HG03354 (cell line): ENCODE measurements at regions not wholly inside any gene's neighbourhood (a gene's known extent, or its start where the extent isn't known, plus 50 kb on each side); places are given as distances from the start of the nearest gene placed in this dataset.

Source experiments
- ATAC-seq: cut with Tn5 transposase; IDR thresholded peaks from one replicate; pipeline ENCODE4 v1.9.1; 2021; ENCODE audit warnings: mild to moderate bottlenecking; ENCODE audit not compliant: unreplicated experiment, poor library complexity, severe bottlenecking

DNA sequence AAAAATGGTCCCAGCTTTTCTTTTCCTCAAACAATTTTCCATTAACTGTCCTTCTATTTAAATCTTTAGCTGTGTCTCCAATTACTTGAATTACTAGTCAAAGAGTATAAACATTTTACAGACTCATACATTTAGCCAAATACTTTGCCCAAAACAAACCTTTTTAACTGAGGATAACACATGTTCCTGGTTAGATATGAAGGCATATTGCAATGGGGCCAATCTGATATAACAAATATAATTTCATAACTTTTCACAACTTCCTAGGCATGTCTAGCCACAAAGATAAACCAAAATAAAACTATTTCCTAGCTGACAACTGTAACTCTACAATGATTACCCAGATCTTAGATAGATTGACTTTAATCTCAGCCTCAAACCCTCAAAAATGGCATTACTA, 247.5 kb upstream of the ZNF521 start:
- ATAC-seq: no peak

DNA sequence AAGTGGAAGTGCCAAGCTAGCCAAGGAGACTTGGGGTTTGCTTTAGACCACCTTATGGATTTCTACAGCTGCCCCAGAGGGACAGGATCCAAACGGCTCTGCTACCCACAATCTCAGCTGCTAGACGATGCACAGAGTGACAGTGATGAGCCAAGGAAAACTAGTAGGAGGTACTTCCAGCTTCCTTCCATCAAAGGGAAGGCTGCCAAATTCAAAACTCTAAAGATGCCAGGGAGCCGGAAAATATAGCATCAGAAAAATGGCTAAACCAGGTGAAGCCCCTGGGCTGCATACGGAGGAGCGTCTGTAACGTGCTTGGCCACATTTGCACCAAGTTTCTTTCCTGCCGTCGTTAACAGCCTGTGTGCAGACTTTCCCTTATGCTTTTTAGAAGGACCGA, 245.5 kb upstream of the ZNF521 start:
- ATAC-seq: no peak

DNA sequence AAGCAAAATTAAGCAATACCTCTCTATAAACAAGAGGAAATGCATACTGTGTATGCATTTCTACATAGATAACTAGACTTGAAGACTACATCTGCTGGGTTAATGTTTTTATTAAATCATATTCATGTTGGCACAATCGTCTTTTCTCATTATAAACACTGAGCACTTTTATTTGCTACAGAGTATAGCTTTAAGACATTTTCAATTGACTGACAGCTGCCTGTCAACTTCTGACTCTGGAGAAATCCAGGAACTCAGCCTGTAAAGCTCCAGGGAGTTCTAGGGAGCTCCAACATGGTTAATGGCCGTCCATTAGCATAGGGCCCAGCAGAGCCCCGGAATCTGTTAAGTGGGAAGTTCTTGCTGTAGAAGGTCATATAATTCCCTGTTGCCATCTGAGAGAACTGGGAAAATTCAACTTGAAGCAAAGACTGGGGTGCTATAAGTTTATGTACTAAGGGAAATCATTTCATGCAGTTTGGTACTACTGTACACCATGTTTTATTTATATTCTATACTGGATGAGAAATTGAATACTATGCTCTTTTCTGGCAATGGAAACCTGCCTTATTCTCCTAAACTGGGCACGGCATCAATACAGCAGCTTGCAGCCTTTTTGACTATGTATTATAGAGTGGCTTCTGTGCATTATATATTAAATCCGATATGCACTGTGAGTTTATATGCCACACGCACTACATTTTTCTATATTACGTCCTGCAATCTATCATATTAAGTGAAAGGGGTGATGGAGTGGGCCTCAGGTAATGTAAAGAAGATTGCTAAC, 243.5 kb upstream of the ZNF521 start:
- ATAC-seq: no peak

DNA sequence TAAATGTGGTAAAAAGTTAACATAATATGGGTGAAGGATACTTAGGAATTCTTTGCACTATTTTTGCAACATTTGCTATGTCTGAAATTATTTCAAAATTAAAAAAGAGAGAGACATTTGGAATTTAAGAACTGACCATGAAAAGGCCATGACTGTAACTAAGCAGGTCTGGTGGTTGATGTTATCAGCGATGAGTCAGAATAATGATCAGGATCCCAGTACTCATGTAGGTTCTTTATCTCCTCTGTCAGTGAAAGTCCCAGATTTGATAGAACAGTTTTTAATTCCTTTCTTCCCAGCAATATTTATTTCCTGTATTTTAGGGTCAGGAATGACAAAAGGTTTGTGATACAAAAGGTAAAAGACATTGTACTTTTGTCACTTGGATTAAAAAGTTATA, 242.4 kb upstream of the ZNF521 start:
- ATAC-seq: no peak

DNA sequence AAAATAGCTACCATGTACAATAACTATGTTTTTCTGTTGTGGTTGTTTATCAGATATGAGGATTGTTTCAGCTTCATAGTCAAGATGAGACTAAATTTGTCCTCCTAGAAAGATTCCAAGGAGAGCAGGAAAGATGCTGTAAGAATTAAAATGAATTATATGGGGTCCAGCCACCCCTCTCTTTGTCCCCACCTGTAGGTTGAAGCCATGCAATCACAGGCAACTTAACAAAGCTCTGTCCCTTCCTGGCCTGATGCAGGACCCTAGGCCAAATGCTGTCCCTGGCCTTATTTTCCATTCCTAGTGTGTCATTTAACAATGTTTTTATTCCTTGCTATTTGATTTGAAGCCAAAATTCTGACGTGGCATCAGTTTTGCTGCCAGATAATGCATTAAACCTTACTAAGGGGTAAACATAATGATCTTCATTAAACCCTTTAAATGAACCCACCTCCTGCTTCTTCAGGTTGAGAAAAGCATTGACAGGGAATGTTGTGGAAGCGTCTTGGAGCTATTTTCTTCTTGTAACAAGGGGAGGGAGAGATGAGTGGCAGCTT, 240.9 kb upstream of the ZNF521 start:
- ATAC-seq: no peak

DNA sequence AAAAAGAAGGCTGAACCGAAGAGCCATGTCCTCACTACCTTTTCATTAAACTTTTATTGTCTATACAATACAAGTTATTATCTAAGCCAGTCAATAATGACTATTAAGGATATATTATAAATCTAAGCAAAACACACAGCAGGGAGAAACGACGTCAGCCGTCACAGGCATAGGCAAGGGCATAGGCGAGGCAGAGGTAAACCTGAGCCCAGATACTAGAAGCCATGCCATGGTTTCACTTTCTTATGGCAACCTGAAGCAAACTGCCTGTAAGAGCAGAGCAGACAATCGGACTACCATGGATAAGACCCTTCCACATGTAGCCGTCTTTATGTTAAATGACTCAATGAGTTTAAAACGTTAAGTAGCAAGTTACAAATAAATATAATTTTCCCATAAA, 238.5 kb upstream of the ZNF521 start:
- ATAC-seq: no peak

DNA sequence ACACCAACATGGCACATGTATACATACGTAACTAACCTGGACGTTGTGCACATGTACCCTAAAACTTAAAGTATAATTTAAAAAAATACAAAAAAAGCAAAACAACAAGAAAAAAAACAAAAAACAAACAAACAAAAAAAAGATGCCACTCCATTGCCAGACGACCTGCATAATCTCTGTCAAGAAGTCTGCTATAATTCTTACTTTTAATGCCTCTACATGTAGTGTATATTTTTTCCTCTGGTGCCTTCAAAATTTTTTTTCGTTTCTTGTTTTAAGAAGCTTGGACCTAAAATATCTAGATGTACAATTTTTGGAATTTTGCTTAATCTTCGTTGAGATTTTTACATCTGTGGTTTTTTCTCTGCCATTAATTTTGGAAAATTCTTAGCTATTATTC, 235.6 kb upstream of the ZNF521 start:
- no peak for ATAC-seq

DNA sequence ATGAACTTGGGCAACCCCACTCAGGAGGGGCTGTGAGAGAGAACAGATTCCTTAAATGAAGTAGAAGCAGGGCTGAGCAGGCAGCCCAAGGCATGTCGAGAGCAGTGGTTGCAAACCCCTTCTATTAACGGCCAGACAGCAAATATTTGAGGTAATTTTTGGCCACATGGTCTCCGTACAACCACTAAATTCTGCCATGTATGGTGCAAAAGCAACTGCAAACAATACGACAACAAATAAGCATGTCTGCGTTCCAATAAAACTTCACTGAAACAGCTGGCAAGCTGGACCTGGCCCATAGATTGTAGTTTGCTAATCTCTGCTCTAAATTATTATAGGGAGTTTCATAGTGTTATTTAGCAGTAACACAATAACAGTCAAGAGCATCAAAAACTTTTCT, 217.0 kb upstream of the ZNF521 start:
- ATAC-seq: no peak

DNA sequence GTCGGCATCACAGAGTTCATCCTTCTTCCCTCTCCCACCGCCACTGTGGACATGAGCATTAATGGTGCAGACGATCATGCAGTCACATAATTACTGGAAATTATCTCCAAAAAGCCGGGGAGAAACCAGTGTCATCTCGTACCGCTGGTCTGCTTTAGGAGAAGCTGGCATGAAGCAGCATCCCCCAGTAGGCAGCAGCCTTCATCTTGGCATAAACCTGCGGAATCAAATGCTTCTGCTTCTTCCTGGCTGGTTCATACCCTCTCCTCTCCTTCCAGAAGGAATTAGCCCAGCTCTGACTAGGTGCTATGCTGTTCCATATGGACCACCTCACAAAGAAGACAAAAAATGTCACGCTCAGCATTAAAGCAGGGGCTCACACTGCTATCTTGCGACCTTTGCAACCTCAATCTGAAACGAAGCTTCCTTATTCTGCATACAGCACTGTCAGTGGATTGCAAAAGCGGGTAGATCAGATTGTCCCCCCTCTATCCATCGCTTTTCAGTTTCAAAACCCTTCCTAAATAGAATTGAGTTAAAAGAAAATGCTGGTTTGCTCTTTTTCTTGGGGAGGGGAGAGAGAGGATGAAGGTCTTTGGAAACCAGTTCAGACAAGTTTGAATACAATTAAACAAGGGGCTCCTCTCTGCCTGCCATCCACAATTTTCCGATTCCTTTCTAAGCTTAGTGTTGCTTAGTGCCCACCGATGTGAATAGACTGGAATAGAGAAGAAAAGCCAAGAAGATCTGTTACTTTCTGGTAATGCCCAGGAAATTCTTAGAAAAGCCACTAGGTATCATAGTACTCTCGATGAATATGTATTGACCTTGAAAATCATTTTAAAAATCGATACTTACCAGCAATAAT, 212.1 kb upstream of the ZNF521 start:
- no peak for ATAC-seq

DNA sequence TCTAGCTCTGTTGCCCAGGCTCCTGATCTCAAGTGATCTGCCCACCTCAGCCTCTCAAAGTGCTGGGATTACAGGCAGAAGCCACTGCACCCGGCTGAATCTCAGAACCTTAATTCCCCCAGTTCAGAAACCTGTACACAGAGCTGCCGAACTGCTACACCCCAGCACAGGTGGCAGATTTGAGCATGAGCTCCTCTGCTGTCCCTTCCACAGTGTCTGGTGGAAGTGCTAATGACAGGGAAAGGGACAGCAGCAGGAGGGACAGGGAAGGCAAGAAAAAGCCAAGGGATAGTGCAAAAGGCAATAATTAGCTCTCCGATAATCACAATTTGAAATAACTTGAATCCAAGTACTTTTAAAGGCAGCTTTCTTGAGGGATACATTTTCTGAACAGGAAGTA, 211.4 kb upstream of the ZNF521 start:
- no peak for ATAC-seq

DNA sequence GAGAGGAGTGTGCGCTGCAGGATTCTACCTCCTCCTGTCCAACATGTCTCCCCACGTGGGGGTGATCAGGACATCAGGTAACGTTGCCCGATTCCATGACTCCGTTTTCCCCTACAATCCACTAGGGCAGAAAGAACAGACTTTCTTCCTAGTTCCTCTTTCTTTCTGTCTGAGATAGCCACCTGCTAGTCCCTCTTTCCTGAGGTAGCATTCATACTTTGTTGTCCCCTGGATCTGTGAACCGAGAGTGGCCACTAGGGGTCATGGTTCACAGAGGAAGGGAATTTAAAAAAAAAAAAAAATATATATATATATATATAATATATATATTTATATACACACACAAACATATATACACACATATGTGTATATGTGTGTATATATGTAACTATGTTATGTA, 210.0 kb upstream of the ZNF521 start:
- ATAC-seq: no peak

DNA sequence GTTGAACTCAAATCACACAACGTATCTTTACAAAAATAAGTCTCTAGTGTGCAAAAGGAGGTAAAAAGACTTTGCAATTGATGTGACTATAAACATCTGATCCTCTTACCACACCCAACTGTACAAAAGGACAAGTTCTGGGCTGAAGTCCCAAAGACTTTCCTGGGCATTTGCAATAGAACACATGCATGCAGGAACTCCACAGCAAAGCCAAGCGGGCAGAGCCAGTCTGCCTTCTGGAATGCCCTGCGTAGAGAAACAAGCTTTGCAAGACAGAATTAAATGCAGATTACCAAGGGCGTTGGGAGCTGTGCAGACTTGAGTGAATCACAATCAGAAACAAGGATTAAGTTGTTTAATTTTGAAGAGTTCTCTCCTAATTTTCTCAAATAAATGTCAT, 208.4 kb upstream of the ZNF521 start:
- no peak for ATAC-seq

DNA sequence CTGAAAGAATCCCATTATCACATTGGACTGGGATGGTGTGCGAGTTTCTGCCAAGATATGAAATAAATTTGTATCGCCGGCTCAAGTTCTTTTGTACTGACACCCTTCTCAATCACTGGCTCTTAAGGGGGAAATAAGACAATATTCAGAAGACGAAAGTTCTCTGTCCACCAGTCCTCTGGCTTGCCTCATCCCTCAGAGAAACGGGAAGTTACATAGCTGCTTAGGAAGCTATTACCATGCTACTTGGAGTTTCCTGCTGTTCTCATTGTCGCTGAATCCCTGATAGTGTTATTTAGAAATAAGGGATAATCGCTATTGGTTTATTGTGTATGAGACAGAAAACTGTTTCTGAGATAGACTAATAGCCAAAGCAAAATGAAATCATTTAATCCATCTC, 205.0 kb upstream of the ZNF521 start:
- no peak for ATAC-seq

DNA sequence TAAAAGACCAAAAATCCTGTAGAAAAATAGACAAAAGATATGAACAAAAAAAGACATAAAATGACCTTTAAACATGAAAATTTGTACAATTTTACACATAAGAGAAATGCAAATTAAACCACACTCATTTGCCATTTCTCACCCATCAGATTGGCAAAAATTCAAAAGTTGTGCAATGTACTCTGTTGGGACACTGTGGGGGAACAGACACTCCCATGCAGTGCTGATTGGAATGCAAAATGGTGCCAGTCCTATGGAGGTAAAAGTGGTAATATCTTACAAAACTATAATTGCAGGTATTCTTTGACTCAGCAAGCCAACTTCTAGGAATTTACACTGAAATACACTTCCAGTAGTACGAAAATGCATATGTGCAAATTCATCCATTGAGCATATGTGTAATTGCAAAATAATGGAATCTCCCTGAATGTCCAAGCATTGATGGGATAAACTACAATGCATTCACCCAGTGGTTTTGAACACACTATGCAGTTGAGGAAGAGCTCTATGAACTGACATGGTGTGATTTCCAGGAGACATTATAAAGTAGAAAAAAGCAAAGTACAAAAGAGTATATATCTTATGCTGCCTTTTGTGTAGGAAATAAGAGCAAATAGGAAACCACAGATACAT, 201.8 kb upstream of the ZNF521 start:
- no peak for ATAC-seq

DNA sequence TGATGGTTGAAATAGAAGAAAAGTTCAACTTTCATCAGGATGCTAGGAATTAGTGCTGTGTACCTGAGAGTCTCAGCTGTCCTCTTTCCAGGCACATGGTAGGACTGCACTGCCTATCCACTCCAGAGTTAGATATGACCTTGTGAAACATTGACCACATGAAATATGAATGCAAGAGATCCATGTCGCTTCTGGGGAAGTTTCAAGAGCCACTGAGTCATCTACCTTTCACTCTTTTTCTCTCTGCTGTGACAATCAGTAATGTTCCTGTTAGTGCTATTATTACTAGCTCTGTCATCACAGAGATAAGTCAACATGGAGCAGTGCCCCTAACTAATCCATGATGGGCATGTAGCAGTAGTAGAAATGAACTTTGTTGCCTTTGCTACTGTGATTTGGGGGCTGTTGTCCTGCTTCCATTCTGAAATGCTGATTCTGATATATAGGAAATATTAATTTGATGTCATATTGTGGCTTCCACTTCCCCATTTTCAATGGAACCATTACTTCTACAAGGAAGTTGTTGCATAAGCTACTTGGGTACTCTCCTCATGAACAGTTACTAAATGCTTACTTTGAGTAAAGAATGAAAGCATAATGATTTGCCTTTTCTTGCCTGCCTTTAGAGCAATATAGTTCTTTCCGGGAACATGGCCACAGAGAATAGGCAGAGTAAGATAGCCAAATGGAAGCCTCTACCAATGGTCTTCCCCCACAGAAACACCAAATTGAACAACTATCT, 192.8 kb upstream of the ZNF521 start:
- no peak for ATAC-seq

DNA sequence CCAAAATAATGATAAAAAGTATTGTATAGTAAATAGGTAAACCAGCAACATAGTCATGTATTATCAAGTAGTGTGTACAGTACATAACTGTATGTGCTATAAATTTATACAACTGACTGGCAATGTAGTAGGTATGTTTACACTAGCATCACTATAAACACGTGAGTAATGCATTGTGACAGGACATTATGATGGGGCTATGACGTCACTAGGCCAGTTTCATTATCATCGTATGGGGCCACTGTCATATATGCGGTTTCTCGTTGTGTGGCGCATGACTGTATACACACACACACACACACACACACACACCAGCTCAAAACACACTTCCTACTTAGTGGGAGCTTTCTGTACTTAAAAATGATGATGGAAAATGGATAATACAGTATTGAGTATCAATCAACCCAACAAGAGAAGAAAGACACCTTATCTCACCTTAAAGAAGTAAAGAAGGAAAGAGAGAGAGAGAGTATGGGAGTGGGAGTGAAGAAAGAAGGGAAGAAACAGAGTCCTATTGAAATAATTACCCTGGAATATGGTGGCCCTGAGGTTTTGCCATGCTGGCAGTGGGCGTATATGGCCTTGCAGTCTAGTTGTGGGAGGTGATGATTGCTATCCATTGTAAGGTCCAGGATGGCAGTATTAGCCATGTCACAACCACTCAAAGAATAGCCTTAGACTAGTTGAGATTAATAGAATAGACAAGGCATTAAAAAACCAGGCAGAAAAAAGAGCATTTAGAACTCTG, 186.4 kb upstream of the ZNF521 start:
- ATAC-seq: no peak

DNA sequence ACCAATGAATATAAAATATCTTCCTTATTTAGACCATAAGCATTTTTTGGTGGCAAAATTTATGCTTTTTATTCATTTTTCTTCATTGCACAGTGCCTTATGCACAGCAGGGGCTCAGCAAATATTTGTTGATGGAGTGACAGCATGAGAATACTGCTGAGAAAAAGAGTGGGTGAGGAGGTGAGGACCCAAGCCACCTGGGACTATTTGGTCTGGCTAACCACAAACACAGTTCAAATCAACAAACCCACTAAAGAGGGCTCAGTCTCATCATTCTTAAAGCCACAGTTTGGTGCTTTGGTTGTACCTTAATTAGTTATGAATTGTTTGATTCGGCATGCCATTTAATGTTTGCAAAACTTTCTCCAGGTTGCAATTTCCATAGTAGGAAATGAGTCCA, 183.5 kb upstream of the ZNF521 start:
- ATAC-seq: no peak

DNA sequence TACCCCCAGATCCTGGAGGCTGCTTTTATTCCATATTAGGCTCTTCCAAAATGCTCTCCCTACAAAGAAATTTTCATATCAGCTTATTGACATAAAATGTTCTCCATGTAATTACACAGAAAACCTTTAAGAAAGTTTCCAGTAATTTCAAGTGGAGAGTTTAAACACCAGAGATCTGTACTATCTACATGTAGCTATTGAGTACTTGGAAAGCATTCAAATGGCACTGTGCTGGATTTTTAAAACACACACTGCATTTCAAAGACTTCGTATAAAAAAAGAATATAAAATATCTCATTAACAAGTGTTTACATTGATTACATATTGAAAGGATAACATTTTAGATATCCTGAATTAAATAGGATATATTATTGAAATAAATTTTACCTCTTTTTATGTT, 182.4 kb upstream of the ZNF521 start:
- no peak for ATAC-seq

DNA sequence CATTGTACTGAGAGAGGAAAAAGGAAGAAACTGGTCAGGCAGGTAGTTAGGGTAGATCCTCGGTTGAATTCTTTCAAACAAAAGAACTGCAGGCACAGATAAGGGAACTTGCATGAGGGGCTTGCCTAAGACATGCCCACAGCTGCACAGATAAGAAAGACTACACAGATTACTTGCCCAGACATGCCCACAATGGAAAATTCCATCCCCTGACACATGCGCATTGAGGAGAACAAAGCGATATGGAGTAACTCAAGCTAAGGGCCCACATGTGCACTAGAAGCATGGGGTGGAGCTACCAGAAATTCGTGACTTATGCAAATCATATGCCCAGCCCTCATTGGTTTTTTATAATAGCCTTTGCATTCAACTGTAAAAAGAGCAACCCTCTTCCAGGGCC, 181.3 kb upstream of the ZNF521 start:
- ATAC-seq: no peak
